PC-3 (cell line): ENCODE measurements at regions not wholly inside any gene's neighbourhood (a gene's known extent, or its start where the extent isn't known, plus 50 kb on each side); places are given as distances from the start of the nearest gene placed in this dataset.

Experiments
- ATAC-seq: fragments of 200-7000 bp; cut with Tn5 transposase; 2 replicates; pipeline ENCODE4 v1.9.1; 2020; ENCODE audit warnings: mild to moderate bottlenecking, moderate library complexity
- BruUV-seq: library from RNA; stranded (reverse); fragments of 400-500 nt; replicated peaks from 2 replicates; lab custom pipeline; 2021; lab: Mats Ljungman, UMichigan
- CTCF ChIA-PET: fragments of 300-600 bp; sonication (Branson Sonifier 250); formaldehyde crosslinking; loops from one replicate; lab custom pipeline; 2022; ENCODE audit warnings: antibody characterized with exemption; lab: Charles Lee
- POLR2A ChIA-PET: fragments of 300-600 bp; sonication (Branson Sonifier 250); formaldehyde crosslinking; loops from one replicate; lab custom pipeline; 2022; ENCODE audit warnings: antibody characterized with exemption; ENCODE audit not compliant: unreplicated experiment; lab: Charles Lee
- DNase-seq: peaks from one replicate; pipeline ENCODE4 v3.0.0-alpha.2; 2015
- H2AFZ ChIP-seq: fragments of 300-600 bp; sonication (generic); 2 replicates; pipeline ENCODE4 v1.6.0; 2016; ENCODE audit warnings: antibody characterized with exemption, low read length
- H3F3A ChIP-seq: fragments of 300-600 bp; sonication (generic); one replicate; pipeline ENCODE4 v1.6.0; 2017; ENCODE audit warnings: antibody characterized with exemption, low read length, control low read depth, mild to moderate bottlenecking; ENCODE audit not compliant: unreplicated experiment
- H3K27ac ChIP-seq: fragments of 300-600 bp; sonication (generic); 2 replicates; pipeline ENCODE4 v1.5.1; 2016; ENCODE audit warnings: mild to moderate bottlenecking, low read length
- H3K27me3 ChIP-seq: fragments of 300-600 bp; sonication (generic); 2 replicates; pipeline ENCODE4 v1.6.1; 2016; ENCODE audit warnings: low read length, mixed read lengths
- H3K36me3 ChIP-seq: fragments of 300-600 bp; sonication (generic); 2 replicates; pipeline ENCODE4 v1.6.1; 2016; ENCODE audit warnings: low read depth, mixed run types, low read length, mixed read lengths
- H3K4me1 ChIP-seq: fragments of 300-600 bp; sonication (generic); 2 replicates; pipeline ENCODE4 v1.5.1; 2016; ENCODE audit warnings: low read length; ENCODE audit not compliant: insufficient read depth
- H3K4me2 ChIP-seq: fragments of 300-600 bp; sonication (generic); 2 replicates; pipeline ENCODE4 v1.6.0; 2016; ENCODE audit warnings: low read length
- H3K4me3 ChIP-seq: fragments of 300-600 bp; sonication (generic); 2 replicates; pipeline ENCODE4 v1.5.1; 2016; ENCODE audit warnings: mild to moderate bottlenecking, low read length, mixed read lengths
- H3K79me2 ChIP-seq: fragments of 300-600 bp; sonication (generic); 2 replicates; pipeline ENCODE4 v1.6.1; 2017; ENCODE audit warnings: low read length, mixed read lengths
- H3K9ac ChIP-seq: fragments of 300-600 bp; sonication (generic); 2 replicates; pipeline ENCODE4 v1.6.0; 2016; ENCODE audit warnings: mild to moderate bottlenecking, low read length
- H3K9me2 ChIP-seq: fragments of 300-600 bp; sonication (generic); replicated peaks from 2 replicates; pipeline ENCODE4 v1.6.1; 2016; ENCODE audit warnings: mixed run types, low read length, mixed read lengths
- H3K9me3 ChIP-seq: fragments of 300-600 bp; sonication (generic); 2 replicates; pipeline ENCODE4 v1.6.1; 2016; ENCODE audit warnings: low read length, mixed read lengths
- H4K20me1 ChIP-seq: fragments of 300-600 bp; sonication (generic); 2 replicates; pipeline ENCODE4 v1.6.1; 2016; ENCODE audit warnings: low read length, mixed read lengths
- CTCF ChIP-seq: fragments of 300-600 bp; sonication (generic); conservative IDR thresholded peaks from 2 replicates; pipeline ENCODE4 v1.5.1; 2017; ENCODE audit warnings: antibody characterized with exemption, low read depth, mild to moderate bottlenecking, low read length
- EZH2 ChIP-seq: fragments of 300-600 bp; sonication (generic); IDR thresholded peaks from one replicate; pipeline ENCODE4 v1.6.1; 2017; ENCODE audit warnings: antibody characterized with exemption, mild to moderate bottlenecking, low read length; ENCODE audit not compliant: unreplicated experiment
- EZH2phosphoT487 ChIP-seq: fragments of 300-600 bp; sonication (generic); IDR thresholded peaks from 2 replicates; pipeline ENCODE4 v1.6.1; 2018; ENCODE audit warnings: mild to moderate bottlenecking, antibody characterized with exemption, low read length, borderline replicate concordance
- intact Hi-C: fragments of 100-400 bp; cut with micrococcal nuclease; formaldehyde crosslinking; loops from 2 replicates; pipeline ENCODE4 v1.9.0; 2023

GRCh38 chr19:27765912-27766725, 1446.8 kb downstream of the UQCRFS1 start:
- H3K9me3 ChIP-seq = no peaks in the 10 kb centered on the region
- H3K27ac ChIP-seq = no peak overlapping the region
- H3K9me2 ChIP-seq = no peaks in the 10 kb centered on the region
- ChIA-PET CTCF (no interaction called here), POLR2A (no interaction called here)
- H3K36me3 ChIP-seq = no peaks in the 10 kb centered on the region
- intact Hi-C loops = no loop called here
- no peak overlapping the region for H3K4me2 ChIP-seq
- no TSS peak for BruUV-seq
- no peaks in the 10 kb centered on the region for H3K27me3 ChIP-seq
- no peaks in the 10 kb centered on the region for H4K20me1 ChIP-seq
- no peak overlapping the region for H3K9ac ChIP-seq
- no peaks in the 10 kb centered on the region for H3K4me1 ChIP-seq
- DNase-seq (no peak), ATAC-seq (no peak)
- no peak overlapping the region for H2AFZ ChIP-seq
- no peaks in the 10 kb centered on the region for H3F3A ChIP-seq
- no peak for TF ChIP-seq EZH2
- TF ChIP-seq EZH2phosphoT487 = no peak
- no peak for TF ChIP-seq CTCF
- no peak overlapping the region for H3K4me3 ChIP-seq
- no peaks in the 10 kb centered on the region for H3K79me2 ChIP-seq

GRCh38 chr19:27765397-27765796, 1447.6 kb downstream of the UQCRFS1 start:
- no peaks in the 10 kb centered on the region for H3F3A ChIP-seq
- H3K9ac ChIP-seq = no peak overlapping the region
- H4K20me1 ChIP-seq = no peaks in the 10 kb centered on the region
- H3K36me3 ChIP-seq = no peaks in the 10 kb centered on the region
- intact Hi-C loops = no loop called here
- H3K9me2 ChIP-seq = no peaks in the 10 kb centered on the region
- CTCF ChIA-PET = no interaction called here
- H2AFZ ChIP-seq = no peak overlapping the region
- no peak for DNase-seq
- no peak for TF ChIP-seq CTCF
- TF ChIP-seq EZH2phosphoT487 = no peak
- TF ChIP-seq EZH2 = no peak
- no TSS peak for BruUV-seq
- H3K4me1 ChIP-seq = no peaks in the 10 kb centered on the region
- no peak overlapping the region for H3K27ac ChIP-seq
- H3K79me2 ChIP-seq = no peaks in the 10 kb centered on the region
- ATAC-seq = no peak
- POLR2A ChIA-PET = no interaction called here
- H3K4me2 ChIP-seq = no peak overlapping the region
- no peaks in the 10 kb centered on the region for H3K9me3 ChIP-seq
- H3K4me3 ChIP-seq = no peak overlapping the region
- H3K27me3 ChIP-seq = no peaks in the 10 kb centered on the region

- no peaks in the 10 kb centered on the region for H3K4me1 ChIP-seq
- H3K9me2 ChIP-seq = no peaks in the 10 kb centered on the region
- ChIA-PET POLR2A (no interaction called here), CTCF (no interaction called here)
- no peaks in the 10 kb centered on the region for H3F3A ChIP-seq
- H3K36me3 ChIP-seq = no peaks in the 10 kb centered on the region
- intact Hi-C loops = no loop called here
- no peak overlapping the region for H3K9ac ChIP-seq
- DNase-seq (no peak), ATAC-seq (no peak)
- no TSS peak for BruUV-seq
- H4K20me1 ChIP-seq = no peaks in the 10 kb centered on the region
- no peak overlapping the region for H3K4me2 ChIP-seq
- no peaks in the 10 kb centered on the region for H3K79me2 ChIP-seq
- TF ChIP-seq EZH2 (no peak), CTCF (no peak), EZH2phosphoT487 (no peak)
- no peak overlapping the region for H2AFZ ChIP-seq
- no peaks in the 10 kb centered on the region for H3K9me3 ChIP-seq
- H3K27me3 ChIP-seq = no peaks in the 10 kb centered on the region
- no peak overlapping the region for H3K27ac ChIP-seq
- H3K4me3 ChIP-seq = no peak overlapping the region
Observed at GRCh38 chr19:27764186-27764804, 1448.7 kb downstream of the UQCRFS1 start.
